ENCODE measurements at regions not wholly inside any gene's neighbourhood (a gene's known extent, or its start where the extent isn't known, plus 50 kb on each side); places are given as distances from the start of the nearest gene placed in this dataset.

DNA sequence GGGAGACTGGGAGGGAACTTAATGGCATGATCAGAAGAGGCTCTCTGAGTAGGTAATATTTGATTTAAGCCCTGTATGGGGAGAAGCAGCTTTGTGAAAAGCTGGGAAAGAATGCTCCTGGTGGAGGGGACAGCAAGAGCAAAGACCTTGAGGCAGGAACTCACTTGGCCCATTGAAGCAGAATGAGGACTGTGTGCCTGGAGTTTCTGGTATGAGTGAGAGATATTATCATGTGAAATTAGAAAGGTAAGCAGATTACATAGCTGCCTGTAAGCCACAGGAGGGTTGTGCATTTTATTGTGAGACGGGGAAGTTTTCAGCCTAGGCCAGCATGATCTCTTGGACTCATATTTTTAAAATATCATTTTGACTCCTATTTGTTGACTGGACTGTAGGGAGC lies 502.1 kb downstream of the DHX35 start:
- no peak for TF ChIP-seq POLR2AphosphoS5 (IDR thresholded peaks at IDR 0.05; ENCODE audit: insufficient read depth in 1 of 2, low read depth in 1 of 2)
- TF ChIP-seq, protein P1, sequence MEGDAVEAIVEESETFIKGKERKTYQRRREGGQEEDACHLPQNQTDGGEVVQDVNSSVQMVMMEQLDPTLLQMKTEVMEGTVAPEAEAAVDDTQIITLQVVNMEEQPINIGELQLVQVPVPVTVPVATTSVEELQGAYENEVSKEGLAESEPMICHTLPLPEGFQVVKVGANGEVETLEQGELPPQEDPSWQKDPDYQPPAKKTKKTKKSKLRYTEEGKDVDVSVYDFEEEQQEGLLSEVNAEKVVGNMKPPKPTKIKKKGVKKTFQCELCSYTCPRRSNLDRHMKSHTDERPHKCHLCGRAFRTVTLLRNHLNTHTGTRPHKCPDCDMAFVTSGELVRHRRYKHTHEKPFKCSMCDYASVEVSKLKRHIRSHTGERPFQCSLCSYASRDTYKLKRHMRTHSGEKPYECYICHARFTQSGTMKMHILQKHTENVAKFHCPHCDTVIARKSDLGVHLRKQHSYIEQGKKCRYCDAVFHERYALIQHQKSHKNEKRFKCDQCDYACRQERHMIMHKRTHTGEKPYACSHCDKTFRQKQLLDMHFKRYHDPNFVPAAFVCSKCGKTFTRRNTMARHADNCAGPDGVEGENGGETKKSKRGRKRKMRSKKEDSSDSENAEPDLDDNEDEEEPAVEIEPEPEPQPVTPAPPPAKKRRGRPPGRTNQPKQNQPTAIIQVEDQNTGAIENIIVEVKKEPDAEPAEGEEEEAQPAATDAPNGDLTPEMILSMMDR (IDR thresholded peaks at IDR 0.05) = no peak
